HG03060 (cell line): ENCODE measurements at regions not wholly inside any gene's neighbourhood (a gene's known extent, or its start where the extent isn't known, plus 50 kb on each side); places are given as distances from the start of the nearest gene placed in this dataset.

Experiments
- ATAC-seq: cut with Tn5 transposase; IDR thresholded peaks from one replicate; pipeline ENCODE4 v1.9.1; 2021; ENCODE audit warnings: low read depth, moderate number of reproducible peaks; ENCODE audit not compliant: unreplicated experiment

GRCh38 chr11:112457532-112457931, 196.9 kb upstream of the PLET1 start:
- no peak for ATAC-seq

- no peak for ATAC-seq
Measured at GRCh38 chr11:112459001-112459400, 198.3 kb upstream of the PLET1 start.

- ATAC-seq = no peak
Measured at GRCh38 chr11:112460141-112460540, 199.5 kb upstream of the PLET1 start.

GRCh38 chr11:112464949-112465348, 204.3 kb upstream of the PLET1 start:
- ATAC-seq = no peak

- no peak for ATAC-seq
Measured at GRCh38 chr11:112465433-112466024, 204.9 kb upstream of the PLET1 start.

- ATAC-seq = no peak
Measured at GRCh38 chr11:112467721-112468120, 207.1 kb upstream of the PLET1 start.

GRCh38 chr11:112469376-112469775, 208.7 kb upstream of the PLET1 start:
- ATAC-seq = no peak

GRCh38 chr11:112470355-112470754, 209.7 kb upstream of the PLET1 start:
- no peak for ATAC-seq

GRCh38 chr11:112471731-112472130, 211.1 kb upstream of the PLET1 start:
- ATAC-seq = no peak

GRCh38 chr11:112477152-112477551, 216.5 kb upstream of the PLET1 start:
- ATAC-seq = no peak

- no peak for ATAC-seq
Measured at GRCh38 chr11:112477581-112478317, 217.1 kb upstream of the PLET1 start.

- ATAC-seq = no peak
Measured at GRCh38 chr11:112478806-112479205, 218.1 kb upstream of the PLET1 start.

- ATAC-seq = no peak
Measured at GRCh38 chr11:112481431-112481830, 220.8 kb upstream of the PLET1 start.

- ATAC-seq = no peak
Measured at GRCh38 chr11:112481893-112482292, 221.2 kb upstream of the PLET1 start.

GRCh38 chr11:112485280-112485679, 224.6 kb upstream of the PLET1 start:
- no peak for ATAC-seq

- no peak for ATAC-seq
Measured at GRCh38 chr11:112497826-112498225, 237.2 kb upstream of the PLET1 start.

GRCh38 chr11:112498701-112499100, 238.0 kb upstream of the PLET1 start:
- no peak for ATAC-seq

GRCh38 chr11:112499153-112499880, 238.7 kb upstream of the PLET1 start:
- no peak for ATAC-seq

- ATAC-seq = no peak
Measured at GRCh38 chr11:112499881-112500204, 239.2 kb upstream of the PLET1 start.

- ATAC-seq = no peak
Measured at GRCh38 chr11:112503410-112503809, 242.8 kb upstream of the PLET1 start.

- ATAC-seq = no peak
Measured at GRCh38 chr11:112504056-112504455, 243.4 kb upstream of the PLET1 start.

- ATAC-seq = no peak
Measured at GRCh38 chr11:112506852-112507251, 246.2 kb upstream of the PLET1 start.
